Lung (tissue), 11 donors: ENCODE measurements at regions not wholly inside any gene's neighbourhood (a gene's known extent, or its start where the extent isn't known, plus 50 kb on each side); places are given as distances from the start of the nearest gene placed in this dataset.

Experiments used
- ATAC-seq: fragments of 200-7000 bp; cut with Tn5 transposase; one replicate; pipeline ENCODE4 v1.9.1; 2020; ENCODE audit warnings: moderate number of reproducible peaks; ENCODE audit not compliant: insufficient read depth, low FRiP score
- DNase-seq, 3 donors: peaks; one replicate each; pipeline ENCODE4 v3.0.0-alpha.2; 2013 to 2017
- H3K27ac ChIP-seq, 2 donors: one replicate each; pipeline ENCODE4 v1.5.1; 2013; ENCODE audit warnings: mild to moderate bottlenecking in 2 of 2, moderate library complexity in 2 of 2, control low read depth in 1 of 2, inconsistent platforms in 1 of 2, low read depth in 1 of 2, low read length in 1 of 2
- H3K27me3 ChIP-seq, 3 donors: one replicate each; pipeline ENCODE4 v1.5.1; 2013; ENCODE audit warnings: low read length in 2 of 3; ENCODE audit not compliant: control insufficient read depth in 3 of 3, insufficient read depth in 3 of 3
- H3K36me3 ChIP-seq, 4 donors: one replicate each; pipeline ENCODE4 v1.5.1; 2013; ENCODE audit warnings: low read length in 4 of 4, mild to moderate bottlenecking in 1 of 4, moderate library complexity in 1 of 4; ENCODE audit not compliant: control insufficient read depth in 4 of 4, insufficient read depth in 4 of 4
- H3K4me1 ChIP-seq, 5 donors: one replicate each; pipeline ENCODE4 v1.5.1; 2013; ENCODE audit warnings: low read length in 5 of 5, mild to moderate bottlenecking in 2 of 5, moderate library complexity in 1 of 5; ENCODE audit not compliant: control insufficient read depth in 5 of 5, insufficient read depth in 5 of 5
- H3K4me3 ChIP-seq: one replicate; pipeline ENCODE4 v1.5.1; 2013; ENCODE audit warnings: mild to moderate bottlenecking, control low read depth, moderate library complexity
- H3K9ac ChIP-seq, 2 donors: one replicate each; pipeline ENCODE4 v1.5.1; 2013; ENCODE audit warnings: low read length in 2 of 2, control low read depth in 1 of 2; ENCODE audit not compliant: insufficient read depth in 1 of 2
- H3K9me3 ChIP-seq, 4 donors: one replicate each; pipeline ENCODE4 v1.5.1; 2013; ENCODE audit warnings: low read length in 3 of 4, mild to moderate bottlenecking in 1 of 4, moderate library complexity in 1 of 4; ENCODE audit not compliant: control insufficient read depth in 4 of 4, insufficient read depth in 3 of 4
- WGBS, 2 donors: extraction: QIAGEN DNeasy Blood & Tissue Kit; methylation state at CpG; one replicate each; pipeline ENCODE4 v1.1.7; 2013; 5-methylcytosine and 5-hydroxymethylcytosine counted together
- TF ChIP-seq, protein P1 (sequence below): IDR thresholded peaks from 2 replicates; pipeline ENCODE4 v1.5.1; 2012; ENCODE audit warnings: mild to moderate bottlenecking; ENCODE audit errors: control extremely low read depth, extremely low read depth
- donor health status: control.
- donor health status: control.
- donor health status: Bipolar disorder and iron deficiency.
- donor health status: healthy.
- donor health status: DM: yes; HTN: yes; CAD: no.

DNA sequence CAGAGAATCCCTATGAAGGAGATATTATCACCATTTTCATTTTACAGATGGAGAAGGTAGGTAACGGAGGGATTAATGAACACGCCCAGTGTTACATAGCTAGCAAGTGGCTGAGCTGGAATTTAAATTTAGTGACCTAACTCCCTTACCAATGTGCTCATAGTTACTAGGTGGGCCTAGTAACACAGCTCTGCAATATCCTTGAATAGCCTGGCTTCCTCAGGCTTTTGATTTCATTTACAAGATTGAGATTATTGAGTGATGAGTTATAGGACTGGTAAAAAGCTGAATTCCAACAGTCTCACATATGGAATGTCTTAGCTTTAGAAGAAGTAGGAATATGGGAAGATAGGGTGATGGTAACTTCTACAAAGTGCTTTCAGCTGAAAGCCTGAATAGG lies 336.3 kb upstream of the KIF2A start:
- Histone ChIP-seq H3K27me3 (no peaks in the 10 kb centered on the region), H3K9ac (no peak overlapping the region), H3K4me3 (no peak overlapping the region), H3K27ac (no peak overlapping the region), H3K36me3 (no peaks in the 10 kb centered on the region), H3K9me3 (no peaks in the 10 kb centered on the region), H3K4me1 (peaks cover 0 to 13% (median 2%) of the 10 kb centered on the region in 5 donors)
- ATAC-seq (no peak), DNase-seq (no peak)
- WGBS, 2 donors = 96 to 98% methylated on average over 2 of the region's 2 CpGs
- TF ChIP-seq, protein P1, sequence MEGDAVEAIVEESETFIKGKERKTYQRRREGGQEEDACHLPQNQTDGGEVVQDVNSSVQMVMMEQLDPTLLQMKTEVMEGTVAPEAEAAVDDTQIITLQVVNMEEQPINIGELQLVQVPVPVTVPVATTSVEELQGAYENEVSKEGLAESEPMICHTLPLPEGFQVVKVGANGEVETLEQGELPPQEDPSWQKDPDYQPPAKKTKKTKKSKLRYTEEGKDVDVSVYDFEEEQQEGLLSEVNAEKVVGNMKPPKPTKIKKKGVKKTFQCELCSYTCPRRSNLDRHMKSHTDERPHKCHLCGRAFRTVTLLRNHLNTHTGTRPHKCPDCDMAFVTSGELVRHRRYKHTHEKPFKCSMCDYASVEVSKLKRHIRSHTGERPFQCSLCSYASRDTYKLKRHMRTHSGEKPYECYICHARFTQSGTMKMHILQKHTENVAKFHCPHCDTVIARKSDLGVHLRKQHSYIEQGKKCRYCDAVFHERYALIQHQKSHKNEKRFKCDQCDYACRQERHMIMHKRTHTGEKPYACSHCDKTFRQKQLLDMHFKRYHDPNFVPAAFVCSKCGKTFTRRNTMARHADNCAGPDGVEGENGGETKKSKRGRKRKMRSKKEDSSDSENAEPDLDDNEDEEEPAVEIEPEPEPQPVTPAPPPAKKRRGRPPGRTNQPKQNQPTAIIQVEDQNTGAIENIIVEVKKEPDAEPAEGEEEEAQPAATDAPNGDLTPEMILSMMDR = no peak

GRCh38 chr5:61970218-61970617 lies 335.8 kb upstream of the KIF2A start:
- no peak overlapping the region for H3K9ac ChIP-seq
- H3K4me1 ChIP-seq = peaks cover 0 to 13% (median 2%) of the 10 kb centered on the region in 5 donors
- ATAC-seq = no peak
- H3K36me3 ChIP-seq = no peaks in the 10 kb centered on the region
- no peak for DNase-seq
- no peaks in the 10 kb centered on the region for H3K9me3 ChIP-seq
- WGBS, 2 donors = 89 to 93% methylated on average over 7 of the region's 7 CpGs
- no peak overlapping the region for H3K4me3 ChIP-seq
- TF ChIP-seq, protein P1 = no peak
- no peaks in the 10 kb centered on the region for H3K27me3 ChIP-seq
- H3K27ac ChIP-seq = no peak overlapping the region

GRCh38 chr5:61974680-61975079 lies 331.3 kb upstream of the KIF2A start:
- no peak for DNase-seq
- Histone ChIP-seq H3K4me3 (no peak overlapping the region), H3K9me3 (no peaks in the 10 kb centered on the region), H3K27me3 (no peaks in the 10 kb centered on the region), H3K36me3 (no peaks in the 10 kb centered on the region), H3K27ac (no peak overlapping the region), H3K9ac (no peak overlapping the region), H3K4me1 (no peaks in the 10 kb centered on the region)
- WGBS, 2 donors = 86 to 90% methylated on average over 6 of the region's 6 CpGs
- ATAC-seq = no peak
- TF ChIP-seq, protein P1 = no peak

DNA sequence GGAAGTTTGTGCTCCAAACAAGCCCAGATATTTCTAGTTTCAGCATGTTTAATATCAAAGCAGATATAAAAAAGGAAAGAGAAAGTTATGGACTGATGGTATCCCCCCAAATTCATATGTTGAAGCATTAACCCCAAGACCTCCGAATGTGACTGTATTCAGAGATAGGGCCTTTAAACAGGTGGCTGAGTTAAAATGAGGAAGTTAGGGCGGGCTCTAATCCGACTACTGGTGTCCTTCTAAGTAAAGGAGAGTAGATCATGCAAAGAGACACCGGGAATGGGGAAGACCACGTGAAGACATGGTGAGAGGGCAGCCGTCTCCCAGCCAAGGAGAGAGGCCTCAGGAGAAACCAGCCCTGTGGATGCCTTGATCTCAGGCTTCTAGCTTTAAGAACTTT lies 324.1 kb upstream of the KIF2A start:
- Histone ChIP-seq H3K4me3 (no peak overlapping the region), H3K27me3 (no peaks in the 10 kb centered on the region), H3K27ac (no peak overlapping the region), H3K9me3 (peaks cover 0 to 3% (median 0%) of the 10 kb centered on the region in 4 donors), H3K4me1 (no peaks in the 10 kb centered on the region), H3K9ac (no peak overlapping the region), H3K36me3 (no peaks in the 10 kb centered on the region)
- TF ChIP-seq, protein P1 = no peak
- ATAC-seq (no peak), DNase-seq (no peak)
- WGBS, 2 donors = 58 to 67% methylated on average over 6 of the region's 6 CpGs
